ENCODE measurements at regions not wholly inside any gene's neighbourhood (a gene's known extent, or its start where the extent isn't known, plus 50 kb on each side); places are given as distances from the start of the nearest gene placed in this dataset.

- DNase-seq, result no peak
Observed at GRCh38 chr7:19623676-19624075, 85.2 kb downstream of the POLR1F start.

GRCh38 chr7:19621740-19622139, 87.1 kb downstream of the POLR1F start:
- no peak overlapping the region for H3K27ac ChIP-seq
- DNase-seq (no peak), FAIRE-seq (no peak), ATAC-seq (no peak)
- no peaks in the 10 kb centered on the region for H3K27me3 ChIP-seq
- TF ChIP-seq CTCF (IDR thresholded peaks at IDR 0.05), result no peak
- no peaks in the 10 kb centered on the region for H3K36me3 ChIP-seq
- no peaks in the 10 kb centered on the region for H3K4me1 ChIP-seq
- intact Hi-C loops (cut with DNase I), result no loop called here
- H3K4me3 ChIP-seq, result no peak overlapping the region
- WGBS, 2 donors, result 37 to 40% methylated on average over 2 of the region's 2 CpGs
- no peaks in the 10 kb centered on the region for H3K9me3 ChIP-seq

More at GRCh38 chr7:19623676-19624075, 85.2 kb downstream of the POLR1F start:
- no peak overlapping the region for H3K4me3 ChIP-seq
- H3K36me3 ChIP-seq, result no peaks in the 10 kb centered on the region
- no peak for ATAC-seq
- no peaks in the 10 kb centered on the region for H3K9me3 ChIP-seq
- intact Hi-C loops (cut with DNase I), result no loop called here
- H3K27me3 ChIP-seq, result no peaks in the 10 kb centered on the region
- FAIRE-seq, result no peak
- H3K4me1 ChIP-seq, result no peaks in the 10 kb centered on the region
- 58 to 66% methylated on average over 1 of the region's 1 CpG for WGBS, 2 donors
- TF ChIP-seq CTCF (IDR thresholded peaks at IDR 0.05), result no peak
- H3K27ac ChIP-seq, result no peak overlapping the region

- Histone ChIP-seq H3K4me1 (no peaks in the 10 kb centered on the region), H3K9me3 (no peaks in the 10 kb centered on the region), H3K4me3 (no peak overlapping the region), H3K36me3 (no peaks in the 10 kb centered on the region), H3K27me3 (no peaks in the 10 kb centered on the region), H3K27ac (no peak overlapping the region)
- DNase-seq, result no peak
- ATAC-seq, result no peak
- FAIRE-seq, result no peak
- 32 to 39% methylated on average over 2 of the region's 2 CpGs for WGBS, 2 donors
- TF ChIP-seq CTCF (IDR thresholded peaks at IDR 0.05), result no peak
- intact Hi-C loops (cut with DNase I), result no loop called here
Observed at GRCh38 chr7:19620470-19620869, 88.4 kb downstream of the POLR1F start.

- intact Hi-C loops (cut with DNase I), result no loop called here
- no peak overlapping the region for H3K27ac ChIP-seq
- ATAC-seq (no peak), DNase-seq (no peak), FAIRE-seq (no peak)
- no peaks in the 10 kb centered on the region for H3K9me3 ChIP-seq
- 38 to 58% methylated on average over 1 of the region's 1 CpG for WGBS, 2 donors
- H3K4me1 ChIP-seq, result no peaks in the 10 kb centered on the region
- H3K4me3 ChIP-seq, result no peak overlapping the region
- no peaks in the 10 kb centered on the region for H3K36me3 ChIP-seq
- H3K27me3 ChIP-seq, result no peaks in the 10 kb centered on the region
- TF ChIP-seq CTCF (IDR thresholded peaks at IDR 0.05), result no peak
Observed at GRCh38 chr7:19619122-19619521, 89.7 kb downstream of the POLR1F start.

- whole genome bisulfite sequencing, 2 donors, result 38 to 41% methylated on average over 2 of the region's 2 CpGs
- intact Hi-C loops (cut with DNase I), result no loop called here
- H3K36me3 ChIP-seq, result no peaks in the 10 kb centered on the region
- no peaks in the 10 kb centered on the region for H3K4me1 ChIP-seq
- no peak for TF ChIP-seq CTCF (IDR thresholded peaks at IDR 0.05)
- no peak for FAIRE-seq
- no peaks in the 10 kb centered on the region for H3K9me3 ChIP-seq
- no peak for ATAC-seq
- DNase-seq, result no peak
- no peak overlapping the region for H3K27ac ChIP-seq
- H3K4me3 ChIP-seq, result no peak overlapping the region
- no peaks in the 10 kb centered on the region for H3K27me3 ChIP-seq
Observed at GRCh38 chr7:19617901-19618300, 90.9 kb downstream of the POLR1F start.
